HEK293T (cell line): ENCODE measurements at regions not wholly inside any gene's neighbourhood (a gene's known extent, or its start where the extent isn't known, plus 50 kb on each side); places are given as distances from the start of the nearest gene placed in this dataset.

Source experiments
- BHLHE40 ChIP-seq: fragments of 450-650 bp; IDR thresholded peaks from 2 replicates; pipeline ENCODE4 v1.6.1; 2016; ENCODE audit warnings: mild to moderate bottlenecking, moderate library complexity, borderline replicate concordance
- CTBP1 ChIP-seq: fragments of 450-650 bp; IDR thresholded peaks from 2 replicates; pipeline ENCODE4 v1.6.1; 2016; ENCODE audit warnings: borderline replicate concordance
- ELF4 ChIP-seq: fragments of 450-650 bp; IDR thresholded peaks from 2 replicates; pipeline ENCODE4 v1.6.1; 2017; ENCODE audit warnings: antibody characterized with exemption
- FOXK2 ChIP-seq: fragments of 450-650 bp; IDR thresholded peaks from 2 replicates; pipeline ENCODE4 v1.6.1; 2016; ENCODE audit warnings: mild to moderate bottlenecking
- HDGF ChIP-seq: fragments of 450-650 bp; IDR thresholded peaks from 2 replicates; pipeline ENCODE4 v1.6.1; 2017; ENCODE audit warnings: antibody characterized with exemption, borderline replicate concordance
- PKNOX1 ChIP-seq: fragments of 450-650 bp; IDR thresholded peaks from 2 replicates; pipeline ENCODE4 v1.6.1; 2016
- SP1 ChIP-seq: fragments of 450-650 bp; IDR thresholded peaks from 2 replicates; pipeline ENCODE4 v1.6.1; 2017

- TF ChIP-seq SP1 (no peak), BHLHE40 (no peak), HDGF (no peak), ELF4 (no peak), PKNOX1 (no peak), CTBP1 (no peak), FOXK2 (no peak)
Observed at GRCh38 chrX:40807384-40807783, 72.0 kb upstream of the MED14 start.
